Gastrocnemius medialis (tissue), 4 donors: ENCODE measurements at regions not wholly inside any gene's neighbourhood (a gene's known extent, or its start where the extent isn't known, plus 50 kb on each side); places are given as distances from the start of the nearest gene placed in this dataset.

Experiments used
- POLR2A ChIP-seq, 2 donors: fragments of 450-650 bp; IDR thresholded peaks; one replicate each; pipeline ENCODE4 v1.6.1; 2017; ENCODE audit warnings: antibody characterized with exemption in 2 of 2, mild to moderate bottlenecking in 2 of 2, moderate library complexity in 2 of 2
- TF ChIP-seq, protein P1 (sequence below), 5 experiments: fragments of 450-650 bp in 3 of 5; fragments of 200-600 bp in 2 of 5; sonication (generic) in 2 of 5; IDR thresholded peaks in 4 of 5; conservative IDR thresholded peaks in 1 of 5; 1 replicate in 4 of 5; 2 replicates in 1 of 5; pipeline ENCODE4 v1.5.1; 2016 to 2019; ENCODE audit warnings: antibody characterized with exemption in 5 of 5, mild to moderate bottlenecking in 3 of 5, moderate library complexity in 3 of 5

DNA sequence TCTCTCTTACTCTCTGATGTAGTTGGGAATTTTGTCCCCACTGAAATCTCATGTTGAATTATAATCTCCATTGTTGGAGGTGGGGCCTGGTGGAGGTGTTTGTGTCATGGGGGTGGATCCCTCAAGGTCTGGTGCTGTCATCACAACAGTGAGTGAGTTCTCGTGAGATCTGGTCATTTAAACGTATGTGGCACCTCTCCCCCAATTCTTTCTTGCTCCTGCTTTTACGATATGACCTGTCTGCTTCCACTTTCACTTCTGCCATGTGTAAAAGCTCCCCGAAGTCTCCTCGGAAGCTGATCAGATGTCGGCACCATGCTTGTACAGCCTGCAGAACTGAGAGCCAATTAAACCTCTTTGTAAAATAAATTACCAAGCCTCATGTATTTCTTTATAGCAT lies 337.8 kb upstream of the CDH2 start:
- TF ChIP-seq, protein P1, sequence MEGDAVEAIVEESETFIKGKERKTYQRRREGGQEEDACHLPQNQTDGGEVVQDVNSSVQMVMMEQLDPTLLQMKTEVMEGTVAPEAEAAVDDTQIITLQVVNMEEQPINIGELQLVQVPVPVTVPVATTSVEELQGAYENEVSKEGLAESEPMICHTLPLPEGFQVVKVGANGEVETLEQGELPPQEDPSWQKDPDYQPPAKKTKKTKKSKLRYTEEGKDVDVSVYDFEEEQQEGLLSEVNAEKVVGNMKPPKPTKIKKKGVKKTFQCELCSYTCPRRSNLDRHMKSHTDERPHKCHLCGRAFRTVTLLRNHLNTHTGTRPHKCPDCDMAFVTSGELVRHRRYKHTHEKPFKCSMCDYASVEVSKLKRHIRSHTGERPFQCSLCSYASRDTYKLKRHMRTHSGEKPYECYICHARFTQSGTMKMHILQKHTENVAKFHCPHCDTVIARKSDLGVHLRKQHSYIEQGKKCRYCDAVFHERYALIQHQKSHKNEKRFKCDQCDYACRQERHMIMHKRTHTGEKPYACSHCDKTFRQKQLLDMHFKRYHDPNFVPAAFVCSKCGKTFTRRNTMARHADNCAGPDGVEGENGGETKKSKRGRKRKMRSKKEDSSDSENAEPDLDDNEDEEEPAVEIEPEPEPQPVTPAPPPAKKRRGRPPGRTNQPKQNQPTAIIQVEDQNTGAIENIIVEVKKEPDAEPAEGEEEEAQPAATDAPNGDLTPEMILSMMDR (IDR thresholded peaks at IDR 0.05 in 4 of 5, conservative IDR thresholded peaks at IDR 0.05 in 1 of 5), result no peak
- TF ChIP-seq POLR2A (IDR thresholded peaks at IDR 0.05), result no peak
